IPS-15b (cell line): ENCODE measurements at regions not wholly inside any gene's neighbourhood (a gene's known extent, or its start where the extent isn't known, plus 50 kb on each side); places are given as distances from the start of the nearest gene placed in this dataset.
"Not testable (repeated sequence)": the region's sequence is repeated elsewhere in the genome, so short reads cannot be mapped to it uniquely, and the experiment has no call there.

Source experiments
- H3K27me3 ChIP-seq: one replicate; pipeline ENCODE4 v1.6.1; 2013; ENCODE audit warnings: low read length; ENCODE audit not compliant: control insufficient read depth, insufficient read depth
- H3K36me3 ChIP-seq: one replicate; pipeline ENCODE4 v1.6.1; 2013; ENCODE audit warnings: low read length; ENCODE audit not compliant: control insufficient read depth, insufficient read depth
- H3K4me1 ChIP-seq: one replicate; pipeline ENCODE4 v1.6.1; 2013; ENCODE audit warnings: mild to moderate bottlenecking, low read length; ENCODE audit not compliant: control insufficient read depth, insufficient read depth
- H3K4me3 ChIP-seq: one replicate; pipeline ENCODE4 v1.5.1; 2013; ENCODE audit warnings: low read depth, low read length
- H3K9ac ChIP-seq: one replicate; pipeline ENCODE4 v1.6.1; 2013; ENCODE audit warnings: low read depth, mild to moderate bottlenecking, low read length
- H3K9me3 ChIP-seq: one replicate; pipeline ENCODE4 v1.6.1; 2013; ENCODE audit warnings: mild to moderate bottlenecking, low read length; ENCODE audit not compliant: control insufficient read depth, insufficient read depth

DNA sequence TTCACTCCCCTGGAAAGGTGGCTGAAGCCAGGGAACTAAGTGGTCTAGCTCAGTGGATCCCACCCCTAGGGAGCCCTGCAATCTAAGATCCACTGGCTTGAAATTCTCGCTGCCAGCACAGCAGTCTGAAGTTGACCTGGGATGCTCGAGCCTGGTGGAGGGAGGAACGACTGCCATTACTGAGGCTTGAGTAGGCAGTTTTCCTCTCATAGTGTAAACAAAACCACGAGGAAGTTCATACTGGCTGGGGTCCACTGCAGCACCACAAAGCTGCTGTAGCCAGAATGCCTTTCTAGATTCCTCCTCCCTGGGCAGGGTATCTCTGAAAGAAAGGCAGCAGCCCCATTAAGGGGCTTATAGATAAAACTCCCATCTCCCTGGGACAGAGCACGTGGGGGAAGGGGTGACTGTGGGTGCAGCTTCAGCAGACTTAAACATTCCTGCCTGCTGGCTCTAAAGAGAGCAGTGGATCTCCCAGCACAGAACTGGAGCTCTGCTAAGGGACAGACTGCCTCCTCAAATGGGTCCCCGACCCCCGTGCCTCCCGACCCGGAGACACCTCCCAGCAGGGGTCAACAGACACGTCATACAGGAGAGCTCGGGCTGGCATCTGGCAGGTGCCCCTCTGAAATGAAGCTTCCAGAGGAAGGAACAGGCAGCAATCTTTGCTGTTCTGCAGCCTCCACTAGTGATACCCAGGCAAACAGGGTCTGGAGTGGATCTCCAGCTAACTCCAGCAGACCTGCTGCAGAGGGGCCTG is 117.4 kb upstream of the TENT5A start:
- H3K4me1 ChIP-seq: not testable (repeated sequence)

GRCh38 chr6:81865712-81866111 is 113.2 kb upstream of the TENT5A start:
- H3K9ac ChIP-seq: no peak overlapping the region
- no peaks in the 10 kb centered on the region for H3K36me3 ChIP-seq
- H3K4me1 ChIP-seq: no peaks in the 10 kb centered on the region
- no peak overlapping the region for H3K4me3 ChIP-seq
- no peaks in the 10 kb centered on the region for H3K9me3 ChIP-seq
- H3K27me3 ChIP-seq: no peaks in the 10 kb centered on the region

More for the DNA sequence above, 117.4 kb upstream of the TENT5A start:
- H3K27me3 ChIP-seq, H3K9me3 ChIP-seq, H3K36me3 ChIP-seq, H3K4me3 ChIP-seq, H3K9ac ChIP-seq: not testable (repeated sequence)

- no peaks in the 10 kb centered on the region for H3K36me3 ChIP-seq
- H3K9me3 ChIP-seq: no peaks in the 10 kb centered on the region
- no peak overlapping the region for H3K4me3 ChIP-seq
- H3K27me3 ChIP-seq: no peaks in the 10 kb centered on the region
- H3K4me1 ChIP-seq: no peaks in the 10 kb centered on the region
- no peak overlapping the region for H3K9ac ChIP-seq
These were observed 111.6 kb upstream of the TENT5A start for GRCh38 chr6:81864124-81864523.

DNA sequence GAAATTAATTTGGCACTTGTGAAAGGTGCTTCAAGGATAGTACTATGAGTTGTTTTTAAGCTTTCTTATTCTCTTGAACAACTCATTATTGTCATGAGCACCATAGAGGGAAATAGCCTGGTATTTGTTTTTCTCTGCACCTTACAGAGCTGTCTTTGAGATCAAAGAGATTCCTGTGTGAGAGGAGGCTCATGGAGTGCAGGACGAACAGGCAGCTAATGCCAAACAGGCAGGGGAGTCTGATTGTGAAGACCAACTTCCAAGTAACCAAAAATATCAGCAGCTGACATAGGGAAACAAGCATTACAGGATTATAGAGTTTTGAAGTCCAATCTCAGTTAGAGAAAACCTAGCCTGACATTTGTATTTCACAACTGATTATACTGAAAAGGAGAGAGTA is 110.6 kb upstream of the TENT5A start:
- no peaks in the 10 kb centered on the region for H3K4me1 ChIP-seq
- H3K36me3 ChIP-seq: no peaks in the 10 kb centered on the region
- no peak overlapping the region for H3K4me3 ChIP-seq
- H3K9me3 ChIP-seq: no peaks in the 10 kb centered on the region
- no peaks in the 10 kb centered on the region for H3K27me3 ChIP-seq
- H3K9ac ChIP-seq: no peak overlapping the region

GRCh38 chr6:81861281-81861680 is 108.8 kb upstream of the TENT5A start:
- Histone ChIP-seq H3K27me3 (no peaks in the 10 kb centered on the region), H3K4me3 (no peak overlapping the region), H3K4me1 (no peaks in the 10 kb centered on the region), H3K9ac (no peak overlapping the region), H3K36me3 (no peaks in the 10 kb centered on the region), H3K9me3 (no peaks in the 10 kb centered on the region)

- no peak overlapping the region for H3K4me3 ChIP-seq
- no peak overlapping the region for H3K9ac ChIP-seq
- no peaks in the 10 kb centered on the region for H3K36me3 ChIP-seq
- H3K4me1 ChIP-seq: no peaks in the 10 kb centered on the region
- no peaks in the 10 kb centered on the region for H3K9me3 ChIP-seq
- no peaks in the 10 kb centered on the region for H3K27me3 ChIP-seq
These were observed 107.4 kb upstream of the TENT5A start for GRCh38 chr6:81859884-81860283.

GRCh38 chr6:81857812-81858211 is 105.3 kb upstream of the TENT5A start:
- no peaks in the 10 kb centered on the region for H3K36me3 ChIP-seq

GRCh38 chr6:81856872-81857271 is 104.4 kb upstream of the TENT5A start:
- Histone ChIP-seq H3K4me3 (no peak overlapping the region), H3K36me3 (no peaks in the 10 kb centered on the region), H3K4me1 (no peaks in the 10 kb centered on the region), H3K27me3 (no peaks in the 10 kb centered on the region), H3K9ac (no peak overlapping the region), H3K9me3 (no peaks in the 10 kb centered on the region)

More at GRCh38 chr6:81857812-81858211, 105.3 kb upstream of the TENT5A start:
- H3K9me3 ChIP-seq: no peaks in the 10 kb centered on the region
- no peaks in the 10 kb centered on the region for H3K4me1 ChIP-seq
- no peaks in the 10 kb centered on the region for H3K27me3 ChIP-seq
- no peak overlapping the region for H3K9ac ChIP-seq
- H3K4me3 ChIP-seq: no peak overlapping the region

DNA sequence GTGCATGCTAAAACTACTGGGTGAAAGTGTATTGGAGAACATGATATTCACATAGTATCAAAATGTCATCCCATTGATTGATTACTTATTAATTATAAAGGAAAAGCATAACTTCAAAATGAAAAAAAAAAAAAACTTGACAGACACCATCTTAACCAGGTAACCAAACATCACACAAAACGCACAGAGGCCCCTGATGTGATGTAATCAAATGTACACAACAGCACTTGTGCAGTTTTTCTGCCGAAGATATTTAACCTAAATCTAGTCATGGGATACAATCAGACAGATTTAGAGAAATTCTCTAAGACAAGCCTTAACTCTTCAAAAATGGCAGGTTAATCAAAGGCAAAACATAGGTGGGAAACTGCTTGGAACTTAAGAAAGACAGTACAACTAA is 102.0 kb upstream of the TENT5A start:
- H3K4me3 ChIP-seq: no peak overlapping the region

DNA sequence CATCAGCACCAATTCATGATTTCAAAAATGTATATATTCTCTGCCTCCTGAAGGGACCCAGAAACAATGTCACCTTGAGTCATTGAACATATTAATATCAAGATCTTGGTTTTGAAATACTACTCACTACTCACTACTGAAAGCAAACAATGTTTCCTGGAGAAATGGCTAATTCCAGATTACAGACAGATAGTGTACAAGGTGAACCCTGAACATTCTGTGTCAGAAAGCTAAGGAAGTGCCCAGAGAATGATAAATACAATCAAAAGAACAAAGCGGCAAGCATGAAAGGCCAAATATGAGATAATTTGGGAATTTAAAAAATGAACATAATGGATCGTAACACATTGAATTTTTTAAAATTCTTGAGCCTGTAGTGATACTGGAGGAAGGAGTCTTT is 101.5 kb upstream of the TENT5A start:
- Histone ChIP-seq H3K4me3 (no peak overlapping the region), H3K4me1 (no peaks in the 10 kb centered on the region), H3K27me3 (no peaks in the 10 kb centered on the region), H3K36me3 (no peaks in the 10 kb centered on the region), H3K9me3 (no peaks in the 10 kb centered on the region), H3K9ac (no peak overlapping the region)

More for the DNA sequence above, 102.0 kb upstream of the TENT5A start:
- Histone ChIP-seq H3K27me3 (no peaks in the 10 kb centered on the region), H3K4me1 (no peaks in the 10 kb centered on the region), H3K9me3 (no peaks in the 10 kb centered on the region), H3K36me3 (no peaks in the 10 kb centered on the region), H3K9ac (no peak overlapping the region)

- H3K9me3 ChIP-seq: no peaks in the 10 kb centered on the region
- H3K4me1 ChIP-seq: no peaks in the 10 kb centered on the region
- no peaks in the 10 kb centered on the region for H3K36me3 ChIP-seq
- no peak overlapping the region for H3K4me3 ChIP-seq
- no peaks in the 10 kb centered on the region for H3K27me3 ChIP-seq
- H3K9ac ChIP-seq: no peak overlapping the region
These were observed 96.8 kb upstream of the TENT5A start for GRCh38 chr6:81849248-81849647.

GRCh38 chr6:81847866-81848265 is 95.4 kb upstream of the TENT5A start:
- no peaks in the 10 kb centered on the region for H3K27me3 ChIP-seq
- H3K9me3 ChIP-seq: no peaks in the 10 kb centered on the region
- H3K4me1 ChIP-seq: no peaks in the 10 kb centered on the region
- H3K9ac ChIP-seq: no peak overlapping the region
- no peak overlapping the region for H3K4me3 ChIP-seq
- no peaks in the 10 kb centered on the region for H3K36me3 ChIP-seq
